ENCODE measurements at regions not wholly inside any gene's neighbourhood (a gene's known extent, or its start where the extent isn't known, plus 50 kb on each side); places are given as distances from the start of the nearest gene placed in this dataset.

GRCh38 chr22:45065726-45066125 is 55.9 kb upstream of the PHF21B start:
- no peak for TF ChIP-seq SIN3A (IDR thresholded peaks at IDR 0.05; ENCODE audit: low read depth)
- TF ChIP-seq POLR2AphosphoS5 (IDR thresholded peaks at IDR 0.05; ENCODE audit: low read depth, low read length), result no peak
- TF ChIP-seq FOSL1 (IDR thresholded peaks at IDR 0.05; ENCODE audit: low read depth), result no peak
- no peak for TF ChIP-seq CTCF (IDR thresholded peaks at IDR 0.05 in 2 of 3, conservative IDR thresholded peaks at IDR 0.05 in 1 of 3; ENCODE audit: borderline replicate concordance in 1 of 3, insufficient read depth in 1 of 3, low read depth in 2 of 3, low read length in 2 of 3)
- no peak for TF ChIP-seq SRF (IDR thresholded peaks at IDR 0.05; ENCODE audit: low read depth)
- no peak for TF ChIP-seq ZBTB33 (IDR thresholded peaks at IDR 0.05; ENCODE audit: extremely low read depth, insufficient replicate concordance, low read length)
- no peak for TF ChIP-seq EGR1 (IDR thresholded peaks at IDR 0.05; ENCODE audit: low read depth)

All from HCT116 (cell line).